Right cardiac atrium (tissue), 5 donors: ENCODE measurements at regions not wholly inside any gene's neighbourhood (a gene's known extent, or its start where the extent isn't known, plus 50 kb on each side); places are given as distances from the start of the nearest gene placed in this dataset.

ENCODE experiments used
- ATAC-seq, 2 donors: fragments of 200-7000 bp; cut with Tn5 transposase; one replicate each; pipeline versions ENCODE4 v1.8.0 to v1.9.1; 2020; ENCODE audit warnings: moderate library complexity in 2 of 2, mild to moderate bottlenecking in 1 of 2
- DNase-seq, 3 donors: peaks; one replicate each; pipeline ENCODE4 v3.0.0-alpha.2; 2020
- H3K27ac ChIP-seq: one replicate; pipeline ENCODE4 v1.5.1; 2013; ENCODE audit warnings: mild to moderate bottlenecking, low read length, control low read depth, moderate library complexity
- H3K27me3 ChIP-seq: one replicate; pipeline ENCODE4 v1.6.1; 2013; ENCODE audit not compliant: control insufficient read depth, insufficient read depth
- H3K4me1 ChIP-seq: one replicate; pipeline ENCODE4 v1.6.1; 2013; ENCODE audit warnings: low read length; ENCODE audit not compliant: control insufficient read depth, insufficient read depth
- H3K4me3 ChIP-seq: one replicate; pipeline ENCODE4 v1.5.1; 2013; ENCODE audit warnings: low read length, control low read depth
- H3K9me3 ChIP-seq: one replicate; pipeline ENCODE4 v1.6.1; 2013; ENCODE audit warnings: low read length; ENCODE audit not compliant: control insufficient read depth
- WGBS: extraction: QIAGEN DNeasy Blood & Tissue Kit; methylation state at CpG from one replicate; pipeline ENCODE4 v1.1.7; 2013; 5-methylcytosine and 5-hydroxymethylcytosine counted together
- intact Hi-C, 4 donors: fragments of 100-400 bp; cut with DNase I; formaldehyde crosslinking; loops; one replicate each; pipeline versions ENCODE4 v1.11.0 to v1.14.0; 2022 to 2023
- donor health status: healthy with polysubstance abuse.
- donor health status: DM: no; HTN: yes; CAD: no.
- donor health status: DM: no; HTN: no; CAD: no.
- donor health status: DM: no; HTN: yes; CAD: no; lungs with severe emphysema.
- donor health status: DM: yes; HTN: yes; CAD: no.

DNA sequence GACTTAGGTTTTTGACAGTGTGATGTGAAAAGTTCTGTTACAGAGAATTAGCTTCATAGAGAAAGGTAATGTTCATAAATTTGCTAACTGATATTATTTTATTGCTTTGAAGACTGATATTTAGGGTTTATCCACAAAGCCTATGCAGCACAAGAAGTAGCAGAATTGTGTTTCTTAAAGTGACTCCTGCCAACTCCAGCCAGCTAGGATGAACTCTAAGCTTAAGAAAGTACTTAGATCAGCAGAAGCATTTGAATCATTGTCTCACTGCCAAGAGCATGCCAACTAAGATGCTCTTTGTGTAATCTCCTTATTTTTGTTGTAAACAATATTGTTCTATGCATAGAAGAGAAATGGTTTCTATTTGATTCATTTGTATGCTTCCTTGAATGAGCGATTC lies 589.4 kb upstream of the ADGRL4 start:
- Histone ChIP-seq H3K27me3 (no peaks in the 10 kb centered on the region), H3K27ac (no peak overlapping the region), H3K4me1 (no peaks in the 10 kb centered on the region), H3K9me3 (no peaks in the 10 kb centered on the region), H3K4me3 (no peak overlapping the region)
- ATAC-seq, result no peak
- WGBS, result 82% methylated on average over 1 of the region's 1 CpG
- intact Hi-C loops, result no loop called here
- no peak for DNase-seq

GRCh38 chr1:79594121-79594698 lies 587.7 kb upstream of the ADGRL4 start:
- WGBS, result 85% methylated on average over 17 of the region's 17 CpGs
- no peak for ATAC-seq
- Histone ChIP-seq H3K27ac (no peak overlapping the region), H3K4me3 (no peak overlapping the region), H3K9me3 (no peaks in the 10 kb centered on the region), H3K4me1 (no peaks in the 10 kb centered on the region), H3K27me3 (no peaks in the 10 kb centered on the region)
- intact Hi-C loops, result no loop called here
- no peak for DNase-seq

- H3K4me3 ChIP-seq, result no peak overlapping the region
- 86% methylated on average over 1 of the region's 1 CpG for WGBS
- H3K9me3 ChIP-seq, result no peaks in the 10 kb centered on the region
- intact Hi-C loops, result no loop called here
- ATAC-seq (no peak), DNase-seq (no peak)
- H3K27me3 ChIP-seq, result no peaks in the 10 kb centered on the region
- H3K27ac ChIP-seq, result no peak overlapping the region
- no peaks in the 10 kb centered on the region for H3K4me1 ChIP-seq
Measured at GRCh38 chr1:79592707-79593106, 586.2 kb upstream of the ADGRL4 start.

DNA sequence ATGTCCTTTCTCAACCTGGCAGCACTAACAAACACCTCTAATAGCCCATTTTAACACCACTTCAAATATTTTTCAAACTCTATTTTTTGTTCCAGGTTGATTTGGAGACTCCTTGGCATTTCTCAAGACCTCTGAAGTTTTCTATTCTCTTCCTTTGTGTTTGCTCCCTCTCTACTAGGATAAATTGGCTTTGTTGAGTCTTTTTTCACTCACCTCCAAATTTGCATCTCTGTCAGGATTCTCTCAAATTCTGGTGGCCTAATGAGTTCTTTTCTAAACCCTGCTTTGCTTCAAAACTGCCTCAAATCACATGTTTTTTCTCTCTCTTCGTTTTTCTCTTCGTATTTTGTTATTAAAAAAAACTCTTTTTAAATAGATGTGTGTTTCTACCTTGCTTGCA lies 582.2 kb upstream of the ADGRL4 start:
- H3K9me3 ChIP-seq, result no peaks in the 10 kb centered on the region
- H3K27me3 ChIP-seq, result no peaks in the 10 kb centered on the region
- no peak overlapping the region for H3K4me3 ChIP-seq
- DNase-seq (no peak), ATAC-seq (no peak)
- intact Hi-C loops, result no loop called here
- no peaks in the 10 kb centered on the region for H3K4me1 ChIP-seq
- H3K27ac ChIP-seq, result no peak overlapping the region
- 64% methylated on average over 2 of the region's 2 CpGs for WGBS

DNA sequence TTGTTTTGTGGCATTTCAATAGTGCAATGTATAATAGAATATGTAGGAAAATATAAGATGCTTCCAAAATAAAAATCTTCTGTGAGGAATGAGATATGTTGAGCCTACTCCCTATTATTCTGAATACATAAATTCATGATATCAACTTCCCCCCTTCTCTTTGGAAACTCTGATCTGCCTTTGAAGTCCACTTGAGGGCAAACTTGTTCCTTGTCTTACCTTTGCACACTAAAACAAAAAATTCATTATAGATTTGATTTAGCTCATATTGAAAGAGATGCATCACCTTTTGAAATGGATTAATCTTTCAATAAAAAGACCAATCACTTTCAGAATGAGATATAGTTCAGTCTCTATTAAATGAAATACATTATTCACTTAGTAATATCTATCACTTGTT lies 580.7 kb upstream of the ADGRL4 start:
- Histone ChIP-seq H3K4me3 (no peak overlapping the region), H3K4me1 (no peaks in the 10 kb centered on the region), H3K27me3 (no peaks in the 10 kb centered on the region), H3K27ac (no peak overlapping the region), H3K9me3 (no peaks in the 10 kb centered on the region)
- no peak for ATAC-seq
- no peak for DNase-seq
- intact Hi-C loops, result no loop called here

DNA sequence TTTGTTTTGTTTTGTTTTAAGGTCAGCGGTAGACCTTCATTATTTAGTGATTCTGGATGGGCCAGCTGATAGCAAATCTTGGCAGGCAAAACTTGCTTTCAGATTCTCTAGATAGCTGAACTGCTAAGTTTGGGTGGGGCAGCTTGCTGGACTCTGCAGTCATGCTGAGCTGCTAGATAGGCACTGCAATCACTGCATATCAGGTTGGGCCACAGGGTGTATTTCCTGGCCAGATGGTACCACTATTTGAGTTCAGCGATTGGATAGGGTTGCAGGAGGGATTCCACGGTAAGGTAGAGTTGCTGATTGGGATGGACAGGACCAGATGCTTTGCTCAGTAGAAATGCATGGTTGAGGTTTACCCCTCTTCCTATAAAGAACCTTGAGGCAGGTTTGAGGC lies 579.3 kb upstream of the ADGRL4 start:
- Histone ChIP-seq H3K4me3 (no peak overlapping the region), H3K27ac (no peak overlapping the region), H3K9me3 (no peaks in the 10 kb centered on the region), H3K27me3 (no peaks in the 10 kb centered on the region), H3K4me1 (no peaks in the 10 kb centered on the region)
- ATAC-seq (no peak), DNase-seq (no peak)
- intact Hi-C loops, result no loop called here
- WGBS, result 81% methylated on average over 3 of the region's 3 CpGs

GRCh38 chr1:79575424-79575823 lies 568.9 kb upstream of the ADGRL4 start:
- Histone ChIP-seq H3K4me3 (no peak overlapping the region), H3K9me3 (no peaks in the 10 kb centered on the region), H3K27me3 (no peaks in the 10 kb centered on the region), H3K4me1 (no peaks in the 10 kb centered on the region), H3K27ac (no peak overlapping the region)
- 47% methylated on average over 3 of the region's 3 CpGs for WGBS
- intact Hi-C loops, result no loop called here
- ATAC-seq, result no peak
- DNase-seq, result no peak

GRCh38 chr1:79568411-79568810 lies 561.9 kb upstream of the ADGRL4 start:
- no peaks in the 10 kb centered on the region for H3K27me3 ChIP-seq
- intact Hi-C loops, result no loop called here
- H3K4me3 ChIP-seq, result no peak overlapping the region
- WGBS, result 77% methylated on average over 1 of the region's 1 CpG
- no peak overlapping the region for H3K27ac ChIP-seq
- ATAC-seq (no peak), DNase-seq (no peak)
- H3K9me3 ChIP-seq, result no peaks in the 10 kb centered on the region
- no peaks in the 10 kb centered on the region for H3K4me1 ChIP-seq

- DNase-seq, result peak in 2 of 3 donors; percentile 43 to 53
- intact Hi-C loops, result no loop called here
- no peaks in the 10 kb centered on the region for H3K27me3 ChIP-seq
- H3K9me3 ChIP-seq, result no peaks in the 10 kb centered on the region
- H3K4me3 ChIP-seq, result no peak overlapping the region
- no peak for ATAC-seq
- H3K27ac ChIP-seq, result no peak overlapping the region
- no peaks in the 10 kb centered on the region for H3K4me1 ChIP-seq
- WGBS, result 90% methylated on average over 17 of the region's 17 CpGs
Measured at GRCh38 chr1:79561521-79561978, 555.0 kb upstream of the ADGRL4 start.

GRCh38 chr1:79556189-79556588 lies 549.7 kb upstream of the ADGRL4 start:
- Histone ChIP-seq H3K27me3 (no peaks in the 10 kb centered on the region), H3K4me1 (no peaks in the 10 kb centered on the region), H3K4me3 (no peak overlapping the region), H3K27ac (no peak overlapping the region), H3K9me3 (no peaks in the 10 kb centered on the region)
- DNase-seq (no peak), ATAC-seq (no peak)
- intact Hi-C loops, result no loop called here

DNA sequence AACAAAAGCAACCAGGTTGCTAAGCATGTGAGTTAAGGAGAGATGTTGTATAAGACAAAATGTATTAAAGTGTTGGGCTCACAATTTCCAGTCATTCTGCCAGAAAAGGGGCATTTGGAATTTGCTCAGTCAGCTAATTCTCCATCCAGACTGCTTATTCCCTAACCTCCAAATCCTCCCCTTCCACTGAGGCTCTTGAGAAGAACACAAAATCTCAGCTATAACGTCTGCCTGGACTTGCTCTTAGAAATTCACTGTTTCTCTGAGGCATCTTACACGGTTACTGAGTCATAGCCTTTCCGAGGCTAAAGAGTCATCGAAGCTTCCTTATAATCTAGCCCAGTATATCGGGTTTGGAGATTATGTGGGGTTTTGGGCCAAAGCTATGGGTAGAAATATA lies 548.2 kb upstream of the ADGRL4 start:
- WGBS, result 74% methylated on average over 5 of the region's 5 CpGs
- H3K27me3 ChIP-seq, result no peaks in the 10 kb centered on the region
- intact Hi-C loops, result no loop called here
- H3K9me3 ChIP-seq, result no peaks in the 10 kb centered on the region
- H3K4me3 ChIP-seq, result no peak overlapping the region
- no peaks in the 10 kb centered on the region for H3K4me1 ChIP-seq
- no peak overlapping the region for H3K27ac ChIP-seq
- no peak for DNase-seq
- no peak for ATAC-seq

DNA sequence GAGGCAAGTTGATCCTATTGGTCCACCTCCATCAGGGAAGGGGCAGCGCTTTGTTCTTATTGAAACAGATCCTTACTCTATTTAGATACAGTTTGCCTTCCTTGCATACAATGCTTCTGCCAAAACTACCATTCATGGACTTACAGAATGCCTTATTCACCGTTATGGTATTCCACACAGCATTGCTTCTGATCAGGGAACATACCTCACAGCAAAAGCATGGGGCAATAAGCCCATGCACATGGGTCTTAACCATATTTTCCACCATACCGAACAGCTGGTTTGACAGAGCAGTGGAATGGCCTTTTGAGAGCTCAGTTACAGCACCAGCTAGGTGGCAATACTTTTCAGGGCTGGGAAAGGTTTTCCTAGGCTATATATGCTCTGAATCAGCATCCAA lies 544.8 kb upstream of the ADGRL4 start:
- no peaks in the 10 kb centered on the region for H3K9me3 ChIP-seq
- no peak overlapping the region for H3K27ac ChIP-seq
- no peak for DNase-seq
- no peak overlapping the region for H3K4me3 ChIP-seq
- intact Hi-C loops, result no loop called here
- ATAC-seq, result no peak
- no peaks in the 10 kb centered on the region for H3K27me3 ChIP-seq
- WGBS, result 60% methylated on average over 3 of the region's 3 CpGs
- H3K4me1 ChIP-seq, result no peaks in the 10 kb centered on the region
